Neuronal stem cell (in vitro differentiated cells): ENCODE measurements at regions not wholly inside any gene's neighbourhood (a gene's known extent, or its start where the extent isn't known, plus 50 kb on each side); places are given as distances from the start of the nearest gene placed in this dataset.

Experiments used
- DNase-seq: peaks from one replicate; pipeline ENCODE4 v3.0.0-alpha.2; 2013; ENCODE audit warnings: low spot score
- H2AFZ ChIP-seq: one replicate; pipeline ENCODE4 v1.6.1; 2013; ENCODE audit warnings: mild to moderate bottlenecking, low read length, inconsistent platforms
- H2AK5ac ChIP-seq: 2 replicates; pipeline ENCODE4 v1.6.1; 2013; ENCODE audit warnings: low read depth, mild to moderate bottlenecking, inconsistent platforms, low read length, moderate library complexity, mixed read lengths
- H2BK120ac ChIP-seq: 2 replicates; pipeline ENCODE4 v1.6.1; 2013; ENCODE audit warnings: low read depth, mild to moderate bottlenecking, inconsistent platforms, low read length, moderate library complexity, mixed read lengths
- H2BK12ac ChIP-seq: one replicate; pipeline ENCODE4 v1.6.1; 2013; ENCODE audit warnings: low read length, inconsistent platforms
- H2BK15ac ChIP-seq: 2 replicates; pipeline ENCODE4 v1.6.1; 2013; ENCODE audit warnings: mild to moderate bottlenecking, low read length, inconsistent platforms, mixed read lengths
- H2BK5ac ChIP-seq: one replicate; pipeline ENCODE4 v1.6.1; 2013; ENCODE audit warnings: inconsistent platforms, mild to moderate bottlenecking, low read length, moderate library complexity
- H3K14ac ChIP-seq: one replicate; pipeline ENCODE4 v1.6.1; 2013; ENCODE audit warnings: low read length, inconsistent platforms
- H3K18ac ChIP-seq: 2 replicates; pipeline ENCODE4 v1.6.1; 2013; ENCODE audit warnings: low read length, inconsistent platforms
- H3K23ac ChIP-seq: 2 replicates; pipeline ENCODE4 v1.6.1; 2013; ENCODE audit warnings: low read depth, mild to moderate bottlenecking, mixed read lengths, low read length, inconsistent platforms; ENCODE audit not compliant: poor library complexity
- H3K27ac ChIP-seq: replicated peaks from 3 replicates; pipeline ENCODE4 v1.5.1; 2013; ENCODE audit warnings: low read length, inconsistent platforms
- H3K27me3 ChIP-seq, 3 experiments: 2 replicates each; pipeline ENCODE4 v1.6.1; 2013; ENCODE audit warnings: low read length in 3 of 3, mild to moderate bottlenecking in 2 of 3, inconsistent platforms in 1 of 3, low read depth in 1 of 3, mixed read lengths in 1 of 3, moderate library complexity in 1 of 3; ENCODE audit not compliant: control insufficient read depth in 3 of 3, insufficient read depth in 3 of 3
- H3K36me3 ChIP-seq, 2 donors: replicated peaks in 1 of 2; 2 replicates each; pipeline ENCODE4 v1.6.1; 2013; ENCODE audit warnings: low read length in 2 of 2; ENCODE audit not compliant: control insufficient read depth in 2 of 2, insufficient read depth in 2 of 2
- H3K4ac ChIP-seq: 2 replicates; pipeline ENCODE4 v1.6.1; 2013; ENCODE audit warnings: inconsistent platforms, mild to moderate bottlenecking, low read length, moderate library complexity
- H3K4me1 ChIP-seq, 2 donors: 1 replicate in 1 of 2; 2 replicates in 1 of 2; pipeline ENCODE4 v1.6.1; 2013; ENCODE audit warnings: low read length in 2 of 2, low read depth in 1 of 2; ENCODE audit not compliant: control insufficient read depth in 2 of 2, insufficient read depth in 1 of 2
- H3K4me2 ChIP-seq: one replicate; pipeline ENCODE4 v1.6.1; 2013; ENCODE audit warnings: mild to moderate bottlenecking, low read length, inconsistent platforms; ENCODE audit not compliant: insufficient read depth, poor library complexity, severe bottlenecking
- H3K4me3 ChIP-seq, 2 donors: 2 replicates each; pipeline ENCODE4 v1.5.1; 2013; ENCODE audit warnings: low read length in 2 of 2, mild to moderate bottlenecking in 2 of 2, inconsistent platforms in 1 of 2, moderate library complexity in 1 of 2
- H3K79me1 ChIP-seq: one replicate; pipeline ENCODE4 v1.6.1; 2013; ENCODE audit warnings: low read depth, mild to moderate bottlenecking, inconsistent platforms, low read length, moderate library complexity
- H3K9ac ChIP-seq: one replicate; pipeline ENCODE4 v1.6.1; 2013; ENCODE audit warnings: mild to moderate bottlenecking, low read depth, low read length, inconsistent platforms; ENCODE audit not compliant: poor library complexity
- H3K9me3 ChIP-seq, 2 donors: replicated peaks in 1 of 2; 2 replicates each; pipeline versions ENCODE3 to v1.6.1; 2013; ENCODE audit warnings: low read length in 2 of 2, mild to moderate bottlenecking in 2 of 2, inconsistent platforms in 1 of 2, low read depth in 1 of 2, mixed read lengths in 1 of 2, moderate library complexity in 1 of 2; ENCODE audit not compliant: control insufficient read depth in 2 of 2, insufficient read depth in 1 of 2
- H4K8ac ChIP-seq: one replicate; pipeline ENCODE4 v1.6.1; 2013; ENCODE audit warnings: low read depth, mild to moderate bottlenecking, inconsistent platforms, low read length, moderate library complexity
- H4K91ac ChIP-seq: one replicate; pipeline ENCODE4 v1.6.1; 2013; ENCODE audit warnings: low read length, low read depth, mild to moderate bottlenecking, inconsistent platforms; ENCODE audit not compliant: poor library complexity
- WGBS, 2 donors: extraction: QIAGEN DNeasy Blood & Tissue Kit; methylation state at CpG; one replicate each; pipeline ENCODE4 v1.1.7; 2013; ENCODE audit warnings: missing lambda C conversion rate in 2 of 2, mixed read lengths in 1 of 2; ENCODE audit not compliant: insufficient read length in 2 of 2, insufficient replicate concordance in 1 of 2; ENCODE audit errors: extremely low coverage in 2 of 2; 5-methylcytosine and 5-hydroxymethylcytosine counted together

GRCh38 chr13:89953581-89953980, 1393.9 kb upstream of the MIR17HG start:
- WGBS, 2 donors = no CpG with 5 or more reads among the region's 3 CpGs
- Histone ChIP-seq H3K14ac (no peak overlapping the region), H3K9me3 (no peaks in the 10 kb centered on the region), H2BK12ac (no peak overlapping the region), H3K27ac (no peak overlapping the region), H3K4me1 (no peaks in the 10 kb centered on the region), H3K18ac (no peak overlapping the region), H4K8ac (no peak overlapping the region), H4K91ac (no peak overlapping the region), H3K36me3 (no peaks in the 10 kb centered on the region), H3K79me1 (no peaks in the 10 kb centered on the region), H3K4ac (no peak overlapping the region), H2BK120ac (no peak overlapping the region), H3K27me3 (no peaks in the 10 kb centered on the region), H2BK5ac (no peak overlapping the region), H3K4me2 (no peak overlapping the region), H2AK5ac (no peak overlapping the region), H3K4me3 (no peak overlapping the region), H2AFZ (no peak overlapping the region), H2BK15ac (no peak overlapping the region), H3K23ac (no peak overlapping the region), H3K9ac (no peak overlapping the region)
- no peak for DNase-seq

- no CpG with 5 or more reads among the region's 1 CpG for WGBS, 2 donors
- Histone ChIP-seq H2BK5ac (no peak overlapping the region), H4K91ac (no peak overlapping the region), H3K9ac (no peak overlapping the region), H2AK5ac (no peak overlapping the region), H3K23ac (no peak overlapping the region), H3K9me3 (no peaks in the 10 kb centered on the region), H2AFZ (no peak overlapping the region), H3K27me3 (no peaks in the 10 kb centered on the region), H3K79me1 (no peaks in the 10 kb centered on the region), H3K14ac (no peak overlapping the region), H4K8ac (no peak overlapping the region), H3K4me1 (no peaks in the 10 kb centered on the region), H2BK120ac (no peak overlapping the region), H3K18ac (no peak overlapping the region), H2BK15ac (no peak overlapping the region), H2BK12ac (no peak overlapping the region), H3K4ac (no peak overlapping the region), H3K4me3 (no peak overlapping the region), H3K4me2 (no peak overlapping the region), H3K36me3 (no peaks in the 10 kb centered on the region), H3K27ac (no peak overlapping the region)
- no peak for DNase-seq
Observed at GRCh38 chr13:89955773-89956172, 1391.7 kb upstream of the MIR17HG start.

GRCh38 chr13:89959074-89959473, 1388.4 kb upstream of the MIR17HG start:
- Histone ChIP-seq H3K9ac (no peak overlapping the region), H2AK5ac (no peak overlapping the region), H3K14ac (no peak overlapping the region), H2BK120ac (no peak overlapping the region), H3K79me1 (no peaks in the 10 kb centered on the region), H2BK12ac (no peak overlapping the region), H3K27me3 (no peaks in the 10 kb centered on the region), H3K4ac (no peak overlapping the region), H2BK15ac (no peak overlapping the region), H3K9me3 (no peaks in the 10 kb centered on the region), H4K8ac (no peak overlapping the region), H3K4me2 (no peak overlapping the region), H2AFZ (no peak overlapping the region), H3K18ac (no peak overlapping the region), H2BK5ac (no peak overlapping the region), H3K23ac (no peak overlapping the region), H3K4me1 (peaks cover 0 to 2% of the 10 kb centered on the region in 2 donors), H3K36me3 (no peaks in the 10 kb centered on the region), H3K27ac (no peak overlapping the region), H4K91ac (no peak overlapping the region), H3K4me3 (no peak overlapping the region)
- no CpG with 5 or more reads among the region's 2 CpGs for WGBS, 2 donors
- no peak for DNase-seq

- Histone ChIP-seq H3K27me3 (no peaks in the 10 kb centered on the region), H2BK12ac (no peak overlapping the region), H3K23ac (no peak overlapping the region), H2BK15ac (no peak overlapping the region), H3K79me1 (no peaks in the 10 kb centered on the region), H3K18ac (no peak overlapping the region), H3K4me1 (peaks cover 0 to 2% of the 10 kb centered on the region in 2 donors), H2AK5ac (no peak overlapping the region), H3K9me3 (no peaks in the 10 kb centered on the region), H3K4me3 (no peak overlapping the region), H3K27ac (no peak overlapping the region), H2BK120ac (no peak overlapping the region), H4K91ac (no peak overlapping the region), H3K14ac (no peak overlapping the region), H3K4me2 (no peak overlapping the region), H3K36me3 (no peaks in the 10 kb centered on the region), H2AFZ (no peak overlapping the region), H4K8ac (no peak overlapping the region), H2BK5ac (no peak overlapping the region), H3K4ac (no peak overlapping the region), H3K9ac (no peak overlapping the region)
- no peak for DNase-seq
- WGBS, 2 donors = no CpG with 5 or more reads among the region's 1 CpG
Observed at GRCh38 chr13:89965252-89965651, 1382.2 kb upstream of the MIR17HG start.
